Gastroesophageal sphincter (tissue), 4 donors: ENCODE measurements at regions not wholly inside any gene's neighbourhood (a gene's known extent, or its start where the extent isn't known, plus 50 kb on each side); places are given as distances from the start of the nearest gene placed in this dataset.

Experiments used
- ATAC-seq: fragments of 150-250 bp; one replicate; pipeline ENCODE4 v1.9.1; 2016; ENCODE audit warnings: mild to moderate bottlenecking, moderate library complexity
- H3K27ac ChIP-seq, 4 donors: fragments of 200-600 bp; sonication (generic) in 3 of 4; 1 replicate in 3 of 4; 2 replicates in 1 of 4; pipeline ENCODE4 v1.5.1; 2016 to 2019
- H3K27me3 ChIP-seq: fragments of 200-600 bp; sonication (generic); one replicate; pipeline ENCODE4 v1.5.1; 2019
- H3K36me3 ChIP-seq, 2 donors: fragments of 200-600 bp; sonication (generic); one replicate each; pipeline ENCODE4 v1.5.1; 2019; ENCODE audit warnings: control low read depth in 1 of 2
- H3K4me1 ChIP-seq, 3 donors: fragments of 200-600 bp; sonication (generic); 1 replicate in 2 of 3; 2 replicates in 1 of 3; pipeline ENCODE4 v1.5.1; 2016 to 2019; ENCODE audit warnings: control low read depth in 2 of 3
- H3K4me3 ChIP-seq, 2 donors: fragments of 200-600 bp; sonication (generic); one replicate each; pipeline ENCODE4 v1.5.1; 2019; ENCODE audit warnings: mild to moderate bottlenecking in 1 of 2, moderate library complexity in 1 of 2
- H3K9me3 ChIP-seq, 3 donors: fragments of 200-600 bp; sonication (generic); one replicate each; pipeline ENCODE4 v1.5.1; 2017 to 2019; ENCODE audit warnings: control low read depth in 2 of 3
- EP300 ChIP-seq: sonication (generic); formaldehyde crosslinking; IDR thresholded peaks from one replicate; pipeline ENCODE4 v1.6.1; 2017; ENCODE audit warnings: antibody characterized with exemption, mild to moderate bottlenecking
- POLR2A ChIP-seq, 2 donors: fragments of 450-650 bp; IDR thresholded peaks; one replicate each; pipeline ENCODE4 v1.6.1; 2017; ENCODE audit warnings: antibody characterized with exemption in 2 of 2, mild to moderate bottlenecking in 2 of 2, moderate library complexity in 1 of 2
- POLR2AphosphoS5 ChIP-seq: sonication (generic); formaldehyde crosslinking; IDR thresholded peaks from one replicate; pipeline ENCODE4 v1.6.1; 2017; ENCODE audit warnings: antibody characterized with exemption
- WGBS, 2 donors: methylation state at CpG; one replicate each; pipeline ENCODE4 v1.1.5; 2018; ENCODE audit warnings: low coverage in 1 of 2; 5-methylcytosine and 5-hydroxymethylcytosine counted together
- TF ChIP-seq, protein P1 (sequence below), 4 experiments: fragments of 200-600 bp in 2 of 4; fragments of 450-650 bp in 2 of 4; sonication (generic) in 1 of 4; IDR thresholded peaks; one replicate each; pipeline ENCODE4 v1.5.1; 2017 to 2019; ENCODE audit warnings: antibody characterized with exemption in 4 of 4, mild to moderate bottlenecking in 2 of 4, moderate library complexity in 2 of 4

DNA sequence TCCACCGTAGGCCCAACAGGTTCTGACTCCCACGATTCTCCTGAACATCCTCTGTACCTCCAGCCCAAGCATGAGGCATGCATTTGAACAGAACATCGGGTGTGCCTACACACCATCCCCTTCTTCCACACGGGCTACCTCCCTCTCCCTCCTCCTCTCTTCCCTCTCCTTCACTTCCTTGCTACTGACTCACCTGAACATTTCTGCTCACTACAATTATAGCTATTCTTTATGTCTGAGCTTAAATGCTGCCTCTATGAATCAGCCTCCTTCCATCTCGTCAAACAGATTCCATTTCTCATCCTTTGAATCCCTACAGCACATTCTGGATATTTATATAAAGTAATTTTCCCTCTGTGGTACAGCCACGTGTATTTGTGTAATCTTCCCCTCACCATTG lies 71.4 kb upstream of the MYLIP start:
- Histone ChIP-seq H3K36me3 (no peaks in the 10 kb centered on the region), H3K4me1 (no peaks in the 10 kb centered on the region), H3K4me3 (no peak overlapping the region), H3K27me3 (no peaks in the 10 kb centered on the region), H3K9me3 (no peaks in the 10 kb centered on the region), H3K27ac (no peak overlapping the region)
- ATAC-seq, result no peak
- TF ChIP-seq POLR2A (IDR thresholded peaks at IDR 0.05) (no peak), EP300 (no peak), POLR2AphosphoS5 (no peak)
- TF ChIP-seq, protein P1, sequence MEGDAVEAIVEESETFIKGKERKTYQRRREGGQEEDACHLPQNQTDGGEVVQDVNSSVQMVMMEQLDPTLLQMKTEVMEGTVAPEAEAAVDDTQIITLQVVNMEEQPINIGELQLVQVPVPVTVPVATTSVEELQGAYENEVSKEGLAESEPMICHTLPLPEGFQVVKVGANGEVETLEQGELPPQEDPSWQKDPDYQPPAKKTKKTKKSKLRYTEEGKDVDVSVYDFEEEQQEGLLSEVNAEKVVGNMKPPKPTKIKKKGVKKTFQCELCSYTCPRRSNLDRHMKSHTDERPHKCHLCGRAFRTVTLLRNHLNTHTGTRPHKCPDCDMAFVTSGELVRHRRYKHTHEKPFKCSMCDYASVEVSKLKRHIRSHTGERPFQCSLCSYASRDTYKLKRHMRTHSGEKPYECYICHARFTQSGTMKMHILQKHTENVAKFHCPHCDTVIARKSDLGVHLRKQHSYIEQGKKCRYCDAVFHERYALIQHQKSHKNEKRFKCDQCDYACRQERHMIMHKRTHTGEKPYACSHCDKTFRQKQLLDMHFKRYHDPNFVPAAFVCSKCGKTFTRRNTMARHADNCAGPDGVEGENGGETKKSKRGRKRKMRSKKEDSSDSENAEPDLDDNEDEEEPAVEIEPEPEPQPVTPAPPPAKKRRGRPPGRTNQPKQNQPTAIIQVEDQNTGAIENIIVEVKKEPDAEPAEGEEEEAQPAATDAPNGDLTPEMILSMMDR (IDR thresholded peaks at IDR 0.05), result no peak
- WGBS, 2 donors, result 85 to 93% methylated on average over 6 of the region's 6 CpGs

DNA sequence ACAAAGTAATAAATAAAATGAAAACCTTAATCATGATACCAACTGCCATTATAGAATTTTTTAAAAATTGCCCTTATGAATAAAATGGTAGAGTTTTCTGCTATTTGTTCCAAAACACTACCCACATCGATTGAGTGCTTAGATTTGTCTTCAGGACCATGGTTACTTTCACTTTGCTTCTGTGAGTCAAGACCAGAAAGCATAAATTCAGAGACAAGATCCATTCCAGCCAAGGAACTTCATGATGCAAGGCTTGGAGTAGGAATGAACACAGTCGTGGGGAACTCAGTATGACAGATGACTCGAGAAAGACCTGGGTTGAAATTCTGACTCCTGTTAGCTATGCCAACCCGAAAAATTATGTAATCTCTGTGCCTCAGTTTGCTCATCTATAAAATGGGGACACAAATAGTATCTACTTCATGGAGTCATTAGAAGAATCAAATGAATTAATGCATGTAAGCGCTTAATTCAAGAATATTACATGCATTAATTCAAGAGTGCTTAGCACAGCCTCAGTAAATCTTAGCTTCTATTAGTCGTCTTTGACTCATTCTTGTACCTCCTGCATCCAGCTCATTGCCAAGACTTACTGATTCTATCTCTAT lies 72.5 kb upstream of the MYLIP start:
- H3K27ac ChIP-seq, result no peak overlapping the region
- ATAC-seq, result no peak
- H3K27me3 ChIP-seq, result no peaks in the 10 kb centered on the region
- H3K9me3 ChIP-seq, result no peaks in the 10 kb centered on the region
- WGBS, 2 donors, result 80 to 88% methylated on average over 4 to 6 of the region's 6 CpGs
- H3K4me1 ChIP-seq, result no peaks in the 10 kb centered on the region
- no peaks in the 10 kb centered on the region for H3K36me3 ChIP-seq
- H3K4me3 ChIP-seq, result no peak overlapping the region
- TF ChIP-seq POLR2A (IDR thresholded peaks at IDR 0.05) (no peak), POLR2AphosphoS5 (no peak), EP300 (no peak)
- TF ChIP-seq, protein P1 (IDR thresholded peaks at IDR 0.05), result no peak

DNA sequence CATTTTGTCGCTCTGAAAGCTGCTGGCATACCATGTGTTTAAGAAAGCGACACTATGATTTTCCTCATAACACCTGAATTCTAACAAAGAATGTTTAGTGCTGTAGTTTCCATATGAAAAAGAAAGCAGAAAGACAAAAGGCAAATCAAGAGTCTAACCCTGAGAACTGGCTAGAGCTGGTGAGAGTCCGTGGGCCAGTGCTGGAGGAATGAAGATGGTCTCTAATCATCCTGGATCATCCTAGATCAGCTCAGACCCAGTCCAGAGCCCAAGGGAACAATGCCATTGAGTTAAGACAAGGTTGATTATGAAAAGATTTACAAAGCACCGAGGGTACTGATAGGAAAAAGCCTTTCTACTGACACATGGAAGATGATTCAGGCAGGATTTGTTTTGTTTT lies 73.0 kb upstream of the MYLIP start:
- Histone ChIP-seq H3K9me3 (no peaks in the 10 kb centered on the region), H3K27me3 (no peaks in the 10 kb centered on the region), H3K4me3 (no peak overlapping the region), H3K4me1 (no peaks in the 10 kb centered on the region), H3K27ac (no peak overlapping the region), H3K36me3 (no peaks in the 10 kb centered on the region)
- TF ChIP-seq POLR2AphosphoS5 (no peak), EP300 (no peak), POLR2A (IDR thresholded peaks at IDR 0.05) (no peak)
- TF ChIP-seq, protein P1 (IDR thresholded peaks at IDR 0.05), result no peak
- 57 to 100% methylated on average over 3 of the region's 4 CpGs for WGBS, 2 donors
- ATAC-seq, result no peak

- Histone ChIP-seq H3K36me3 (no peaks in the 10 kb centered on the region), H3K4me1 (no peaks in the 10 kb centered on the region), H3K9me3 (no peaks in the 10 kb centered on the region), H3K4me3 (no peak overlapping the region), H3K27ac (no peak overlapping the region), H3K27me3 (no peaks in the 10 kb centered on the region)
- TF ChIP-seq EP300, result no peak
- TF ChIP-seq, protein P1 (IDR thresholded peaks at IDR 0.05), result no peak
- ATAC-seq, result no peak
These were observed 79.7 kb upstream of the MYLIP start for GRCh38 chr6:16049168-16049567.

DNA sequence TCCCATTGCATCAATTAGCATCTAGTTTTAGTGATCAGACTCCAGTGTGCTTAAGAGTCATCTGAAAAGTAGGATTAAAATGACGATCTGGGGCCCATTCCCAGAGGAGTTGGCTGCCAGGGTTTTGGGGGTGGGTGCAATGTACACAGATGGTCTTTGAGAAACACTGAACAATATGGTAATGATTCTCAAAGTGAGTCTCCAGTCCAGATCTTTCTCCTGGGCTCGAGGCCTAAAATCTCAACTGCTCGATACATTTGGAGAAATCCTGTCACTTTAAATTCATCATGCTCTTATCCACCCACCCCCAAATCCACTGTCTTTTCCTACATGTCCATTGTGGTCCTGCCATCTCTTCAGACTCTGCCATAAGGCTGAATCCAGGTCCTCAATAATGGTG lies 80.7 kb upstream of the MYLIP start:
- ATAC-seq, result no peak
- 84% methylated on average over 3 of the region's 3 CpGs; no CpG with 5 or more reads in 1 of the 2 donors for WGBS, 2 donors
- no peak overlapping the region for H3K27ac ChIP-seq
- H3K4me1 ChIP-seq, result no peaks in the 10 kb centered on the region
- no peak overlapping the region for H3K4me3 ChIP-seq
- TF ChIP-seq POLR2AphosphoS5 (no peak), POLR2A (IDR thresholded peaks at IDR 0.05) (no peak), EP300 (no peak)
- TF ChIP-seq, protein P1 (IDR thresholded peaks at IDR 0.05), result no peak
- no peaks in the 10 kb centered on the region for H3K9me3 ChIP-seq
- H3K27me3 ChIP-seq, result no peaks in the 10 kb centered on the region
- H3K36me3 ChIP-seq, result no peaks in the 10 kb centered on the region
